HEK293 (cell line): ENCODE measurements at regions not wholly inside any gene's neighbourhood (a gene's known extent, or its start where the extent isn't known, plus 50 kb on each side); places are given as distances from the start of the nearest gene placed in this dataset.
"Not testable (repeated sequence)": the region's sequence is repeated elsewhere in the genome, so short reads cannot be mapped to it uniquely, and the experiment has no call there.

ENCODE experiments used
- CTCF ChIA-PET: fragments of 350-600 bp; formaldehyde crosslinking; extraction: SDS; loops from one replicate; lab custom pipeline; 2021; ENCODE audit warnings: antibody characterized with exemption; lab: Yijun Ruan, JAX
- POLR2A ChIA-PET: fragments of 300-600 bp; formaldehyde crosslinking; extraction: SDS; loops from one replicate; lab custom pipeline; 2020; ENCODE audit warnings: antibody characterized with exemption, inconsistent platforms; lab: Yijun Ruan, JAX
- H3K27ac ChIP-seq: fragments of 200-500 bp; sonication (Bioruptor generic); 2 replicates; pipeline ENCODE4 v1.5.1; 2014; ENCODE audit warnings: low read depth, low read length, control low read depth, inconsistent platforms; ENCODE audit errors: extremely low read depth
- H3K36me3 ChIP-seq, 2 experiments: fragments of 200-500 bp in 1 of 2; sonication (Bioruptor generic) in 1 of 2; 1 replicate in 1 of 2; 2 replicates in 1 of 2; pipeline ENCODE4 v1.5.1; 2014 to 2017; ENCODE audit warnings: inconsistent platforms in 2 of 2, low read length in 2 of 2; ENCODE audit not compliant: control insufficient read depth in 2 of 2, insufficient read depth in 1 of 2
- H3K4me1 ChIP-seq: fragments of 200-500 bp; sonication (Bioruptor generic); 2 replicates; pipeline ENCODE4 v1.5.1; 2014; ENCODE audit warnings: mild to moderate bottlenecking, low read length, inconsistent platforms; ENCODE audit not compliant: control insufficient read depth, insufficient read depth
- H3K4me3 ChIP-seq: 2 replicates; pipeline ENCODE4 v1.5.1; 2011; ENCODE audit warnings: low read depth, mild to moderate bottlenecking, control low read depth, low read length, moderate library complexity
- H3K9me3 ChIP-seq: fragments of 200-500 bp; sonication (Bioruptor generic); 2 replicates; pipeline ENCODE4 v1.5.1; 2014; ENCODE audit warnings: low read depth, low read length, inconsistent platforms; ENCODE audit not compliant: control insufficient read depth, insufficient read depth
- EGR2 ChIP-seq: fragments of 450-650 bp; formaldehyde crosslinking; IDR thresholded peaks from 2 replicates; pipeline ENCODE4 v1.5.1; 2016; ENCODE audit warnings: low read depth, missing biosample characterization, missing genetic modification characterization
- SCRT2 ChIP-seq: fragments of 450-650 bp; formaldehyde crosslinking; IDR thresholded peaks from 2 replicates; pipeline ENCODE4 v1.5.1; 2016; ENCODE audit warnings: missing biosample characterization, missing genetic modification characterization
- ZNF121 ChIP-seq: fragments of 450-650 bp; formaldehyde crosslinking; IDR thresholded peaks from 2 replicates; pipeline ENCODE4 v1.5.1; 2016; ENCODE audit warnings: missing biosample characterization, missing genetic modification characterization
- ZNF146 ChIP-seq: fragments of 450-650 bp; formaldehyde crosslinking; IDR thresholded peaks from 2 replicates; pipeline ENCODE4 v1.5.1; 2016; ENCODE audit warnings: missing biosample characterization, missing genetic modification characterization
- ZNF155 ChIP-seq: fragments of 450-650 bp; formaldehyde crosslinking; IDR thresholded peaks from 2 replicates; pipeline ENCODE4 v1.5.1; 2016; ENCODE audit warnings: missing biosample characterization, missing genetic modification characterization
- ZNF292 ChIP-seq: fragments of 450-650 bp; formaldehyde crosslinking; IDR thresholded peaks from 2 replicates; pipeline ENCODE4 v1.5.1; 2016; ENCODE audit warnings: low read depth, missing biosample characterization, missing genetic modification characterization, borderline replicate concordance
- ZNF366 ChIP-seq: fragments of 450-650 bp; formaldehyde crosslinking; conservative IDR thresholded peaks from 2 replicates; pipeline ENCODE4 v1.5.1; 2016; ENCODE audit warnings: missing biosample characterization, missing genetic modification characterization
- ZNF514 ChIP-seq: fragments of 450-650 bp; formaldehyde crosslinking; IDR thresholded peaks from 2 replicates; pipeline ENCODE4 v1.5.1; 2016; ENCODE audit warnings: missing biosample characterization, missing genetic modification characterization
- ZNF600 ChIP-seq: fragments of 450-650 bp; formaldehyde crosslinking; IDR thresholded peaks from 2 replicates; pipeline ENCODE4 v1.5.1; 2016; ENCODE audit warnings: missing biosample characterization, missing genetic modification characterization
- ZNF701 ChIP-seq: fragments of 450-650 bp; formaldehyde crosslinking; IDR thresholded peaks from 2 replicates; pipeline ENCODE4 v1.5.1; 2016; ENCODE audit warnings: missing biosample characterization, missing genetic modification characterization
- ZNF776 ChIP-seq: fragments of 450-650 bp; formaldehyde crosslinking; IDR thresholded peaks from 2 replicates; pipeline ENCODE4 v1.5.0; 2017; ENCODE audit warnings: missing biosample characterization, missing genetic modification characterization, borderline replicate concordance
- ZNF777 ChIP-seq: fragments of 450-650 bp; formaldehyde crosslinking; IDR thresholded peaks from 2 replicates; pipeline ENCODE4 v1.5.1; 2017; ENCODE audit warnings: missing biosample characterization, missing genetic modification characterization, borderline replicate concordance
- ZSCAN30 ChIP-seq: fragments of 450-650 bp; IDR thresholded peaks from 2 replicates; pipeline ENCODE4 v1.5.1; 2018; ENCODE audit warnings: missing biosample characterization, mild to moderate bottlenecking, missing genetic modification characterization, moderate library complexity
- TF ChIP-seq, protein P1 (sequence below): fragments of 450-650 bp; formaldehyde crosslinking; IDR thresholded peaks from 2 replicates; pipeline ENCODE4 v1.5.1; 2016; ENCODE audit warnings: missing biosample characterization, missing genetic modification characterization
- TF ChIP-seq, protein P2 (sequence below): fragments of 450-650 bp; formaldehyde crosslinking; IDR thresholded peaks from 2 replicates; pipeline ENCODE4 v1.5.1; 2016; ENCODE audit warnings: missing biosample characterization, missing genetic modification characterization
- TF ChIP-seq, protein P3 (sequence below): fragments of 450-650 bp; formaldehyde crosslinking; IDR thresholded peaks from 2 replicates; pipeline ENCODE4 v1.5.1; 2016; ENCODE audit warnings: missing biosample characterization, missing genetic modification characterization

GRCh38 chr5:158496624-158497023, 603.1 kb downstream of the EBF1 start (continued):
- TF ChIP-seq, protein P1, sequence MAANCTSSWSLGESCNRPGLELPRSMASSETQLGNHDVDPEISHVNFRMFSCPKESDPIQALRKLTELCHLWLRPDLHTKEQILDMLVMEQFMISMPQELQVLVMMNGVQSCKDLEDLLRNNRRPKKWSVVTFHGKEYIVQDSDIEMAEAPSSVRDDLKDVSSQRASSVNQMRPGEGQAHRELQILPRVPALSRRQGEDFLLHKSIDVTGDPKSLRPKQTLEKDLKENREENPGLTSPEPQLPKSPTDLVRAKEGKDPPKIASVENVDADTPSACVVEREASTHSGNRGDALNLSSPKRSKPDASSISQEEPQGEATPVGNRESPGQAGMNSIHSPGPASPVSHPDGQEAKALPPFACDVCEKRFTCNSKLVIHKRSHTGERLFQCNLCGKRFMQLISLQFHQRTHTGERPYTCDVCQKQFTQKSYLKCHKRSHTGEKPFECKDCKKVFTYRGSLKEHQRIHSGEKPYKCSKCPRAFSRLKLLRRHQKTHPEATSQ (tag by site-specific recombination): no peak
- TF ChIP-seq ZNF600 (tag by site-specific recombination) (no peak), ZNF121 (tag by site-specific recombination) (no peak), ZNF366 (tag by site-specific recombination) (no peak), EGR2 (tag by site-specific recombination) (no peak), ZNF514 (tag by site-specific recombination) (no peak)
- TF ChIP-seq, protein P2, sequence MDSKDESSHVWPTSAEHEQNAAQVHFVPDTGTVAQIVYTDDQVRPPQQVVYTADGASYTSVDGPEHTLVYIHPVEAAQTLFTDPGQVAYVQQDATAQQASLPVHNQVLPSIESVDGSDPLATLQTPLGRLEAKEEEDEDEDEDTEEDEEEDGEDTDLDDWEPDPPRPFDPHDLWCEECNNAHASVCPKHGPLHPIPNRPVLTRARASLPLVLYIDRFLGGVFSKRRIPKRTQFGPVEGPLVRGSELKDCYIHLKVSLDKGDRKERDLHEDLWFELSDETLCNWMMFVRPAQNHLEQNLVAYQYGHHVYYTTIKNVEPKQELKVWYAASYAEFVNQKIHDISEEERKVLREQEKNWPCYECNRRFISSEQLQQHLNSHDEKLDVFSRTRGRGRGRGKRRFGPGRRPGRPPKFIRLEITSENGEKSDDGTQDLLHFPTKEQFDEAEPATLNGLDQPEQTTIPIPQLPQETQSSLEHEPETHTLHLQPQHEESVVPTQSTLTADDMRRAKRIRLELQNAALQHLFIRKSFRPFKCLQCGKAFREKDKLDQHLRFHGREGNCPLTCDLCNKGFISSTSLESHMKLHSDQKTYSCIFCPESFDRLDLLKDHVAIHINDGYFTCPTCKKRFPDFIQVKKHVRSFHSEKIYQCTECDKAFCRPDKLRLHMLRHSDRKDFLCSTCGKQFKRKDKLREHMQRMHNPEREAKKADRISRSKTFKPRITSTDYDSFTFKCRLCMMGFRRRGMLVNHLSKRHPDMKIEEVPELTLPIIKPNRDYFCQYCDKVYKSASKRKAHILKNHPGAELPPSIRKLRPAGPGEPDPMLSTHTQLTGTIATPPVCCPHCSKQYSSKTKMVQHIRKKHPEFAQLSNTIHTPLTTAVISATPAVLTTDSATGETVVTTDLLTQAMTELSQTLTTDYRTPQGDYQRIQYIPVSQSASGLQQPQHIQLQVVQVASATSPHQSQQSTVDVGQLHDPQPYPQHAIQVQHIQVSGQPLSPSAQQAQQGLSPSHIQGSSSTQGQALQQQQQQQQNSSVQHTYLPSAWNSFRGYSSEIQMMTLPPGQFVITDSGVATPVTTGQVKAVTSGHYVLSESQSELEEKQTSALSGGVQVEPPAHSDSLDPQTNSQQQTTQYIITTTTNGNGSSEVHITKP (tag by site-specific recombination): no peak

- Histone ChIP-seq H3K27ac (no peak overlapping the region), H3K9me3 (no peaks in the 10 kb centered on the region), H3K4me1 (peaks cover 5% of the 10 kb centered on the region), H3K4me3 (no peak overlapping the region), H3K36me3 (no peaks in the 10 kb centered on the region)
- ChIA-PET POLR2A (no interaction called here), CTCF (no interaction called here)
- TF ChIP-seq ZSCAN30 (tag by site-specific recombination) (no peak), ZNF777 (no peak), ZNF292 (tag by site-specific recombination) (no peak), SCRT2 (tag by site-specific recombination) (no peak), ZNF701 (tag by site-specific recombination) (no peak), ZNF155 (tag by site-specific recombination) (no peak), ZNF776 (tag by site-specific recombination) (no peak)
- TF ChIP-seq, protein P1 (tag by site-specific recombination): no peak
These were observed 605.2 kb downstream of the EBF1 start for GRCh38 chr5:158494541-158494940.

DNA sequence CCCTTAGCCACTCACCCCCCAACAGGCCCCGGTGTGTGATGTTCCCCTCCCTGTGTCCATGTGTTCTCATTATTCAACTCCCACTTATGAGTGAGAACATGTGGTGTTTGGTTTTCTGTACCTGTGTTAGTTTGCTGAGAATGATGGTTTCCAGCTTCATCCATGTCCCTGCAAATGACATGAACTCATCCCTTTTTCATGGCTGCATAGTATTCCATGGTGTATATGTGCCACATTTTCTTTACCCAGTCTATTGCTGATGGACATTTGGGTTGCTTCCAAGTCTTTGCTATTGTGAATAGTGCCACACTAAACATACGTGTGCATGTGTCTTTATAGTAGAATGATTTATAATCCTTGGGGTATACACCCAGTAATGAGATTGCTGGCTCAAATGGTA, 605.7 kb downstream of the EBF1 start:
- TF ChIP-seq, protein P3, sequence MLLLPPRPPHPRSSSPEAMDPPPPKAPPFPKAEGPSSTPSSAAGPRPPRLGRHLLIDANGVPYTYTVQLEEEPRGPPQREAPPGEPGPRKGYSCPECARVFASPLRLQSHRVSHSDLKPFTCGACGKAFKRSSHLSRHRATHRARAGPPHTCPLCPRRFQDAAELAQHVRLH (tag by site-specific recombination): peak; percentile 78
- peak; percentile 99 for TF ChIP-seq ZNF146
- H3K4me3 ChIP-seq, H3K9me3 ChIP-seq, POLR2A ChIA-PET, H3K4me1 ChIP-seq, H3K36me3 ChIP-seq, H3K27ac ChIP-seq: not testable (repeated sequence)
- CTCF ChIA-PET: interaction anchor here (1.1 kb wide), 1 partner anchor 15 kb away, joined by 3 read pairs; no protein-coding TSS in a partner anchor
